ENCODE measurements at regions not wholly inside any gene's neighbourhood (a gene's known extent, or its start where the extent isn't known, plus 50 kb on each side); places are given as distances from the start of the nearest gene placed in this dataset.

GRCh38 chr14:97106166-97106565, 309.0 kb downstream of the VRK1 start:
- H3K4me3 ChIP-seq (ENCODE audit: low read length): no peak overlapping the region
- H4K20me1 ChIP-seq (ENCODE audit: insufficient read depth): no peaks in the 10 kb centered on the region
- H2AFZ ChIP-seq (ENCODE audit: low read depth, low read length): no peak overlapping the region
- H3K9me2 ChIP-seq (ENCODE audit: insufficient read depth, low read length): no peaks in the 10 kb centered on the region
- no peak overlapping the region for H3K27ac ChIP-seq (ENCODE audit: low read length)
- H3K79me2 ChIP-seq (replicated peaks; ENCODE audit: insufficient read depth, low read length): no peaks in the 10 kb centered on the region
- no peak for TF ChIP-seq CTCF (IDR thresholded peaks at IDR 0.05; ENCODE audit: poor library complexity, severe bottlenecking)
- TF ChIP-seq MXI1 (conservative IDR thresholded peaks at IDR 0.05; ENCODE audit: poor library complexity, severe bottlenecking): no peak
- no peak for TF ChIP-seq RAD21 (conservative IDR thresholded peaks at IDR 0.05)
- no peak for TF ChIP-seq EP300 (conservative IDR thresholded peaks at IDR 0.05; ENCODE audit: poor library complexity, severe bottlenecking)
- no peak for TF ChIP-seq POLR2AphosphoS5 (IDR thresholded peaks at IDR 0.05)
- no peak for TF ChIP-seq SMC3 (conservative IDR thresholded peaks at IDR 0.05; ENCODE audit: poor library complexity)
- TF ChIP-seq REST (IDR thresholded peaks at IDR 0.05; ENCODE audit: borderline replicate concordance): no peak
- no peak for TF ChIP-seq TAF1 (IDR thresholded peaks at IDR 0.05; ENCODE audit: low read depth)
- TF ChIP-seq EZH2 (IDR thresholded peaks at IDR 0.05; ENCODE audit: borderline replicate concordance, insufficient read depth, low read length, poor library complexity, severe bottlenecking): no peak
- no peak overlapping the region for H3K4me2 ChIP-seq (ENCODE audit: low read length)
- H3K9me3 ChIP-seq (ENCODE audit: low read length): no peaks in the 10 kb centered on the region
- H3K27me3 ChIP-seq (ENCODE audit: insufficient read depth, low read depth, low read length): no peaks in the 10 kb centered on the region
- H3F3A ChIP-seq (ENCODE audit: insufficient read depth, low read length, poor library complexity, severe bottlenecking): no peaks in the 10 kb centered on the region
- no peaks in the 10 kb centered on the region for H3K36me3 ChIP-seq (ENCODE audit: insufficient read depth, low read length)
- H3K9ac ChIP-seq (ENCODE audit: low read length): no peak overlapping the region

GRCh38 chr14:97106609-97107008, 309.4 kb downstream of the VRK1 start:
- Histone ChIP-seq H3K79me2 (replicated peaks; ENCODE audit: insufficient read depth, low read length) (no peaks in the 10 kb centered on the region), H3F3A (ENCODE audit: insufficient read depth, low read length, poor library complexity, severe bottlenecking) (no peaks in the 10 kb centered on the region), H3K36me3 (ENCODE audit: insufficient read depth, low read length) (no peaks in the 10 kb centered on the region), H2AFZ (ENCODE audit: low read depth, low read length) (no peak overlapping the region), H3K27me3 (ENCODE audit: insufficient read depth, low read depth, low read length) (no peaks in the 10 kb centered on the region), H3K9ac (ENCODE audit: low read length) (no peak overlapping the region), H3K4me3 (ENCODE audit: low read length) (no peak overlapping the region), H4K20me1 (ENCODE audit: insufficient read depth) (no peaks in the 10 kb centered on the region), H3K9me2 (ENCODE audit: insufficient read depth, low read length) (no peaks in the 10 kb centered on the region), H3K9me3 (ENCODE audit: low read length) (no peaks in the 10 kb centered on the region), H3K4me2 (ENCODE audit: low read length) (no peak overlapping the region), H3K27ac (ENCODE audit: low read length) (no peak overlapping the region)
- no peak for TF ChIP-seq TAF1 (IDR thresholded peaks at IDR 0.05; ENCODE audit: low read depth)
- no peak for TF ChIP-seq CTCF (IDR thresholded peaks at IDR 0.05; ENCODE audit: poor library complexity, severe bottlenecking)
- no peak for TF ChIP-seq SMC3 (conservative IDR thresholded peaks at IDR 0.05; ENCODE audit: poor library complexity)
- no peak for TF ChIP-seq REST (IDR thresholded peaks at IDR 0.05; ENCODE audit: borderline replicate concordance)
- no peak for TF ChIP-seq MXI1 (conservative IDR thresholded peaks at IDR 0.05; ENCODE audit: poor library complexity, severe bottlenecking)
- TF ChIP-seq RAD21 (conservative IDR thresholded peaks at IDR 0.05): no peak
- TF ChIP-seq POLR2AphosphoS5 (IDR thresholded peaks at IDR 0.05): no peak
- TF ChIP-seq EZH2 (IDR thresholded peaks at IDR 0.05; ENCODE audit: borderline replicate concordance, insufficient read depth, low read length, poor library complexity, severe bottlenecking): no peak

All from neural cell (in vitro differentiated cells).